ENCODE measurements at regions not wholly inside any gene's neighbourhood (a gene's known extent, or its start where the extent isn't known, plus 50 kb on each side); places are given as distances from the start of the nearest gene placed in this dataset.

DNA sequence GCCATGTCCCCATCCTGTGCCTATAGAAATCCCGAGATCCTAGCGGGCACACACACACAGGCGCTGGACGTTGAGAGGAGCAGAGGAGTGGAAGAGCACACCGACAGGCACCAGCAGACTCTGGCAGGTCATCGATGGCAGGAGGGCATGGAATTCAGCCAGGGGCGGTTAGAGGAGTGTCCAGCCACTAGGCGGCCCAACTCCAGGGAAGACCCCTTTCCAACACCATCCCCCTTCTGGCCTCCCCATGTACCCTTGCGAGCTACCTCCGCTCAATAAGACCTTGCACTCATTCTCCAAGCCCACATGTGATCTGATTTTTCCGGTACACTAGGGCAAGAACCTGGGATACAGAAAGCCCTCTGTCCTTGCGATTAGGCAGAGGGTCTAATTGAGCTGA is 356.0 kb upstream of the DPP6 start:
- no peak for TF ChIP-seq FOXM1 (IDR thresholded peaks at IDR 0.05; ENCODE audit: borderline replicate concordance, low read depth)
- TF ChIP-seq, protein P1, sequence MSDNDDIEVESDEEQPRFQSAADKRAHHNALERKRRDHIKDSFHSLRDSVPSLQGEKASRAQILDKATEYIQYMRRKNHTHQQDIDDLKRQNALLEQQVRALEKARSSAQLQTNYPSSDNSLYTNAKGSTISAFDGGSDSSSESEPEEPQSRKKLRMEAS (IDR thresholded peaks at IDR 0.05), result no peak
- no peak for TF ChIP-seq TEAD4 (IDR thresholded peaks at IDR 0.05)
- no peak for TF ChIP-seq EP300 (IDR thresholded peaks at IDR 0.05; ENCODE audit: borderline replicate concordance)
- TF ChIP-seq CEBPB (IDR thresholded peaks at IDR 0.05), result no peak
- TF ChIP-seq, protein P2, sequence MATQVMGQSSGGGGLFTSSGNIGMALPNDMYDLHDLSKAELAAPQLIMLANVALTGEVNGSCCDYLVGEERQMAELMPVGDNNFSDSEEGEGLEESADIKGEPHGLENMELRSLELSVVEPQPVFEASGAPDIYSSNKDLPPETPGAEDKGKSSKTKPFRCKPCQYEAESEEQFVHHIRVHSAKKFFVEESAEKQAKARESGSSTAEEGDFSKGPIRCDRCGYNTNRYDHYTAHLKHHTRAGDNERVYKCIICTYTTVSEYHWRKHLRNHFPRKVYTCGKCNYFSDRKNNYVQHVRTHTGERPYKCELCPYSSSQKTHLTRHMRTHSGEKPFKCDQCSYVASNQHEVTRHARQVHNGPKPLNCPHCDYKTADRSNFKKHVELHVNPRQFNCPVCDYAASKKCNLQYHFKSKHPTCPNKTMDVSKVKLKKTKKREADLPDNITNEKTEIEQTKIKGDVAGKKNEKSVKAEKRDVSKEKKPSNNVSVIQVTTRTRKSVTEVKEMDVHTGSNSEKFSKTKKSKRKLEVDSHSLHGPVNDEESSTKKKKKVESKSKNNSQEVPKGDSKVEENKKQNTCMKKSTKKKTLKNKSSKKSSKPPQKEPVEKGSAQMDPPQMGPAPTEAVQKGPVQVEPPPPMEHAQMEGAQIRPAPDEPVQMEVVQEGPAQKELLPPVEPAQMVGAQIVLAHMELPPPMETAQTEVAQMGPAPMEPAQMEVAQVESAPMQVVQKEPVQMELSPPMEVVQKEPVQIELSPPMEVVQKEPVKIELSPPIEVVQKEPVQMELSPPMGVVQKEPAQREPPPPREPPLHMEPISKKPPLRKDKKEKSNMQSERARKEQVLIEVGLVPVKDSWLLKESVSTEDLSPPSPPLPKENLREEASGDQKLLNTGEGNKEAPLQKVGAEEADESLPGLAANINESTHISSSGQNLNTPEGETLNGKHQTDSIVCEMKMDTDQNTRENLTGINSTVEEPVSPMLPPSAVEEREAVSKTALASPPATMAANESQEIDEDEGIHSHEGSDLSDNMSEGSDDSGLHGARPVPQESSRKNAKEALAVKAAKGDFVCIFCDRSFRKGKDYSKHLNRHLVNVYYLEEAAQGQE (IDR thresholded peaks at IDR 0.05; ENCODE audit: low read depth), result no peak
- TF ChIP-seq CREB1 (IDR thresholded peaks at IDR 0.05; ENCODE audit: low read depth), result no peak
- no peak for TF ChIP-seq TAF1 (IDR thresholded peaks at IDR 0.05; ENCODE audit: low read depth)
- no peak for TF ChIP-seq TCF12 (IDR thresholded peaks at IDR 0.05; ENCODE audit: low read depth)
